HL-60 (cell line): ENCODE measurements at regions not wholly inside any gene's neighbourhood (a gene's known extent, or its start where the extent isn't known, plus 50 kb on each side); places are given as distances from the start of the nearest gene placed in this dataset.

Experiments
- DNase-seq, 2 experiments: peaks; one replicate each; pipeline ENCODE4 v3.0.0-alpha.2; 2010 to 2020; ENCODE audit warnings: low read depth in 1 of 2, low spot score in 1 of 2
- H3K27ac ChIP-seq: fragments of 250-450 bp; sonication (Bioruptor Pico); replicated peaks from 2 replicates; pipeline ENCODE4 v1.5.1; 2020; ENCODE audit warnings: mild to moderate bottlenecking, moderate library complexity
- H3K27me3 ChIP-seq: fragments of 250-450 bp; sonication (Bioruptor Pico); 2 replicates; pipeline ENCODE4 v1.5.1; 2021; ENCODE audit warnings: mild to moderate bottlenecking, moderate library complexity; ENCODE audit not compliant: insufficient read depth, poor library complexity, severe bottlenecking
- H3K4me3 ChIP-seq: replicated peaks from 2 replicates; pipeline ENCODE4 v1.5.1; 2011; ENCODE audit warnings: mild to moderate bottlenecking, control low read depth, low read length; ENCODE audit not compliant: insufficient read depth
- CTCF ChIP-seq: IDR thresholded peaks from one replicate; pipeline ENCODE4 v1.5.1; 2011; ENCODE audit warnings: low read length, control low read depth, inconsistent platforms; ENCODE audit not compliant: insufficient read depth
- GABPA ChIP-seq: IDR thresholded peaks from 2 replicates; pipeline ENCODE4 v1.6.1; 2012; ENCODE audit warnings: low read depth
- POLR2AphosphoS5 ChIP-seq: IDR thresholded peaks from 2 replicates; pipeline ENCODE4 v1.6.1; 2012; ENCODE audit warnings: low read depth
- REST ChIP-seq: IDR thresholded peaks from 2 replicates; pipeline ENCODE4 v1.6.1; 2012; ENCODE audit warnings: low read depth; ENCODE audit not compliant: insufficient replicate concordance
- SPI1 ChIP-seq: IDR thresholded peaks from 2 replicates; pipeline ENCODE4 v1.6.1; 2012; ENCODE audit warnings: low read depth, mild to moderate bottlenecking, borderline replicate concordance

GRCh38 chr20:63114693-63115311 lies 101.1 kb downstream of the YTHDF1 start:
- H3K27ac ChIP-seq: no peak overlapping the region
- TF ChIP-seq REST (no peak), GABPA (no peak), CTCF (no peak), POLR2AphosphoS5 (no peak), SPI1 (no peak)
- peaks cover 10% of the 10 kb centered on the region for H3K27me3 ChIP-seq
- no peak for DNase-seq
- H3K4me3 ChIP-seq: no peak overlapping the region

- no peak overlapping the region for H3K4me3 ChIP-seq
- no peak overlapping the region for H3K27ac ChIP-seq
- peaks cover 10% of the 10 kb centered on the region for H3K27me3 ChIP-seq
- no peak for TF ChIP-seq REST
- no peak for TF ChIP-seq POLR2AphosphoS5
- no peak for TF ChIP-seq CTCF
- no peak for TF ChIP-seq GABPA
- no peak for TF ChIP-seq SPI1
- no peak for DNase-seq
Measured at GRCh38 chr20:63114006-63114692, 101.8 kb downstream of the YTHDF1 start.

- no peak overlapping the region for H3K27ac ChIP-seq
- H3K27me3 ChIP-seq: peaks cover 10% of the 10 kb centered on the region
- no peak for TF ChIP-seq POLR2AphosphoS5
- no peak for TF ChIP-seq SPI1
- H3K4me3 ChIP-seq: no peak overlapping the region
- DNase-seq: no peak
Measured at GRCh38 chr20:63112491-63113219, 103.3 kb downstream of the YTHDF1 start.

GRCh38 chr20:63108247-63108646 lies 101.5 kb upstream of the BHLHE23 start:
- H3K27ac ChIP-seq: no peak overlapping the region
- H3K27me3 ChIP-seq: no peaks in the 10 kb centered on the region
- no peak for TF ChIP-seq GABPA
- TF ChIP-seq POLR2AphosphoS5: no peak
- TF ChIP-seq CTCF: no peak
- no peak for TF ChIP-seq REST
- TF ChIP-seq SPI1: no peak
- H3K4me3 ChIP-seq: no peak overlapping the region
- no peak for DNase-seq
